Right forelimb (tissue), 1 donor: ENCODE measurements at regions not wholly inside any gene's neighbourhood (a gene's known extent, or its start where the extent isn't known, plus 50 kb on each side); places are given as distances from the start of the nearest gene placed in this dataset.

Experiments used
- DNase-seq: peaks from one replicate; pipeline ENCODE4 v3.0.0-alpha.2; 2018

DNA sequence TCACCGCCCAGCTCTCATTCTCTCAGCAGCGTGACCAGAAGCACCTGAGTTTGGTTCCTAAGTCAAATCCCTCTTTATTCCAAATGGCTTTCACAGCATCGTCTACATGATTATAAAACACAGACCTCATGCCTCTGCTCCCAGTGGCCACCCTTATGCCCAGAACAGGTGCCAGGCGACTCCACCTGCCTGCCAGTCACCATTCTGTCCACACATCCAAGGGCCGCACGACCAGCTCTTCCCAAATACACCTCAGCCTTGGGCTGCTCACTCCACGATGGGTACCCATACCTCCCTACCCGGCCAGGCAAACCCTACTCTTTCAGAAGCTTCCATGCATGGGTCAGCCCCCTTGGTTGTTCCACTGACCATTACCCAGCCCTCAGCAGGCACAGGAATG is 851.6 kb upstream of the SALL3 start:
- no peak for DNase-seq

DNA sequence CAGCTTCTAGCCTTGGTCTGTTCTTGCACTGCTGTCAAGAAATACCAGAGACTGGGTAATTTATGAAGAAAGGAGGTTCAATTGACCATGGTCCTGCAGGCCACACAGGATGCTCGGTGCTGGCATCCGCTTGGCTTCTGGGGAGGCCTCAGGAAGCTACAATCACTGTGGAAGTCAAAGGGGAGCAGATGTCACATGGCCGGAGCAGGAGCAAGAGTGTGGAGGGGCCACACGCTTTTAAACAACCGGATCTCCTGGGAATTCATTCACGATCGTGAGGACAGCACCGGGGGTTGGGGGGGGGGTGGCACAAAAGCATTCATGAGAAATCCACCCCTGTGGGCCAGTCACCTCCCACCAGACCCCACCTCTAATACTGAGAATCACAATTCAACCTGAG is 850.4 kb upstream of the SALL3 start:
- DNase-seq = no peak

DNA sequence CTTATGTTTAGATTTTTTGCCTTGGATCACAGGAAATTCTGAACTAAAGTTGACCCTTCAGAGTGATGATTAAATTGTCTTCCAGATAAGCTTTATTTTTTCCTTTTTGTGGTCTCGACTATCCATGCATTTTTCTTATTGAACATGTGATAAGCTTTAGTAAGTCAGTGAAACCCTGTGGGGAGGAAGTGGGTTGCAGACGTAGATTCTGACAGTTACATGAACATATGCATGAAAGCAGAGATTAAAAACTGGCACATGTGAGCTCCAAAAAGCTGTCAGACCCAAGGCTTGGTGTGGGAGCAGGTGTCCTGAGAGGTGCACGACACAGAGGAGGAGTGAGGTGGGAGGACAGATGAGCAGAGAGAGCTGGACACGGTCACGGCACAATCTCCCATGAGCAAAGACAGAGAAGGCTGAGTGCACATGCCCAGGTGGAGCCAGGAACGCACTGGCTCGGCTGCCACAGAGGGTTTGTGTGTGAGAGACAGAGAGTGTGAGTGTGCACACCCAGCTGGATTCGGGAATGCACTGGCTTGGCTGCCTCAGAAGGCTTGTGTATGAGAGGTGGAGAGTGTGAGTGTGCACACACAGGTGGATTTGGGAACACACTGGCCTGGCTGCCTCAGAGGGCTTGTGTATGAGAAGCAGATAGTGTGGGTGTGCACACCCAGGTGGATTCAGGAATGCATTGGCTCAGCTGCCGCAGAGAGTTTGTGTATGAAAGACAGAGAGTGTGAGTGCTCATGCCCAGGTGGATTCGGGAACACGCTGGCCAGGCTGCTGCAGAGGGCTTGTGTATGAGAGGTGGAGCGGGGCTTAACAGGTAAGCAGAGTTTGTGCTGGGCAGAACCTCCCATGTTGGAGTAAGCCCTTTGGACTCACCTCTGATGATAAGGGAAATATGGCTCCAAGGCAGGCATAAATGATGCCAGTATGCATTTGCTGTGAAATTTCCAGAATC is 849.1 kb upstream of the SALL3 start:
- DNase-seq = no peak

DNA sequence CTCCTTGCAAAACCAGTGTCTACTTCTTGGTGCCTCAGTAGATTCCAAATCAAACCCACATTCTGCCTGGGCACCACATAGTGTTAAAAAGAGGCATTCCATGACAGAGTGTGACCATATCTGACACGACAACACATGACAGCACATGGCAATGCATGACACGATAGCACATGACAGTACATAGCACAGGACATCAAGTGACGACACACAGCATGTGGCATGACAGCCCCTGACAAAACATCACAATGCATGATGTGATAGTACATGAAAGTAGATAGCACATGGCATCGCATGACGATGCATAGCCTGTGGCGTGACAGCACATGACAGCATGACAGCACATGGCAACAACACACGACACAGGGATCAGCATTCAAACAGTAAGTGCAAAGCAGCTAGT is 845.9 kb upstream of the SALL3 start:
- DNase-seq = no peak

DNA sequence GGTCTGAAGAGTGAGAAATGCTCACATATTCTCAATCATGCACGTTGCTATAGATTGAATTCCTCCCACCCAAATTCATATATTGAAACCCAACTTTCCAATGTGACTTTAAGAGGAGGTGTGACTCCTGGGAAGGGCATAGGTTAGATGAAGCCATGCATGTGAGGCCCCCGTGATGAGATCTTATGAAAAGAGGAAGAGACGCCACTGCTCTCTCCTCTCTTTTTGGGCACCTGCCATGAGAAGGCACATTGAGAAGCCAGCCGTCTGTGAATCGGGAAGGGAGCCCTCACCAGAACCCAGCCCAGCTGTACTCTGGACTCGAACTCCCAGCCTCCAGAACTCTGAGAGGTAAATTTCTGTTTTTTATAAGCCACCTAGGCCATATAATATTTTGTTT is 842.6 kb upstream of the SALL3 start:
- no peak for DNase-seq

DNA sequence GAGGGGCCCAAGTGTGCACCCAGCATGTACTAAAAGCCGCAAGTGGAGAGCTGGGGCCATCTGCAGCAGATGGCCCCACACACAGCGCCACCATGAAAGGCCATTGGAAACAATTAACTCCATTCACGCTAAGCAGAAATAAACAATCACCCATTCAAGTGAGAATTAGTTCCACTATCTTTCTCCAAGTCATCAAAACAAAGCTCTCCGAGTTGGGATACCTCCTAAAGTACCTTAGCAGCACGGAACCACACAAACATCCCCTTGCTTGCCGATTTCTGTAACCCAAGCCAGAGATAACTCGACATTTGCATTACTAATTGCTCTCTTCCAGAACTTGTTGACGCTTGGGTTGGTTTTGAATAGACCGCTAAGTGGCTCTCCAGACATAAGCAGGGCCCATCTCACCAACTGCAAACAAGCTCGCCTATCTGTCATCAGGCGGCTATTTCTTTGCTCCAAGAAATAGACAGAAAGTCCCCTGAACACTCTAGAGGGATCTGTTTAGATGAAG is 840.6 kb upstream of the SALL3 start:
- DNase-seq = no peak

DNA sequence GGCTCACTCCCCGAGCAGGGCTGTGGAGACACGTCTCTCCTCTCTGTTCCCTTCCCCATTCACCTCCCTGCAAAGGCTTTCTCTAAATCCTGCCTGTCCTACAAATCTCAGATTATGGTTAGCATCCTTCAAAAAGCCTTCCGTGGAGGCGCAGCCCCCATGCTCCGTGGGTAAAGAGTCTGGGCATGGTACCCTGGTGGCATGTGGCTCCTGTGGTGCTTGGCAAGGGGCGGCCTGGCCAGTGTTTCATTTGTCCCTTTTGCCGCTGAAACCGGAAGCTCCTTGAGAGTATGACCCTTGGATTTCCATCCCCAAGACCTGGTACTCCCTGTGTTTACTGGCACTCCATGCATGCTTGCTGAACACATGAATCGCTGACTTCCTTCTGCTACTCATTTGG is 839.3 kb upstream of the SALL3 start:
- DNase-seq = no peak

DNA sequence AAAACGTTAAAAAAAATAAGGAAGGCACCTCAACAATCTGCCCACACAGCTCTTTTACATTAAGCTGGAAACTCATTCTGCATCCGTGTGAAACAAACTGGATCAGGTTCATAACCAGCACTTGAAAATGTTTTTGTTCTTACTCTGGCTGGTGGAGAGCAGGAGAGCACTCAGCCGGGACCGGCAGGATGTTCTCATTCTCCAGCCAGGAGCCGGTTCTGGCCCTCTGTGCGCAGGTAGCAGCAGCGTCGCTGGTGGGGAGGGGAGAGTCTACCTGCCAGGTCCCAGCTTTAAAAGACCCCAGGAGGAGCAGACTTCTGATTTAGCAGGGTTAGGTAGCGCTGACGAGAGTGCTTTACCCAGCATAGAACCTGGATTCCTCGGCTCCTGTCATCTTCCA is 834.9 kb upstream of the SALL3 start:
- no peak for DNase-seq

DNA sequence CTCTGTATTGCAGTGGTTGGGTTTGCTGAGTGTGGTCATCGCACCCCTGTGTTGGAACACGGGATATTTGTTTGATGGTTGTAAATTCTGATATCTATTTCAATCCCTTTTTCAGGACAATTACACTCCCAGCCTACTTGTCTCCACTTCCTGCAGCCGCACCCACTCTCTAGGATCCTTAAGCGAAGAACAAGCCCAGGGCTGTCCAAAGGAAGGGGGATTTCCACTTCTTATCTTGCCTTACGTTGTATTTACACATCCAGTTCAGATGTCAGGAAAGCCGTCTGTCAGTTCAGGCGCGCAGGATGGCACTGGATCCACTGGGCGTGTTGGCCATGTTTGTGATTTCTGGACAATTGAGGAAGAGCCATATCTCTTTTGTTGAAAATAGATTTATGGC is 834.5 kb upstream of the SALL3 start:
- no peak for DNase-seq

DNA sequence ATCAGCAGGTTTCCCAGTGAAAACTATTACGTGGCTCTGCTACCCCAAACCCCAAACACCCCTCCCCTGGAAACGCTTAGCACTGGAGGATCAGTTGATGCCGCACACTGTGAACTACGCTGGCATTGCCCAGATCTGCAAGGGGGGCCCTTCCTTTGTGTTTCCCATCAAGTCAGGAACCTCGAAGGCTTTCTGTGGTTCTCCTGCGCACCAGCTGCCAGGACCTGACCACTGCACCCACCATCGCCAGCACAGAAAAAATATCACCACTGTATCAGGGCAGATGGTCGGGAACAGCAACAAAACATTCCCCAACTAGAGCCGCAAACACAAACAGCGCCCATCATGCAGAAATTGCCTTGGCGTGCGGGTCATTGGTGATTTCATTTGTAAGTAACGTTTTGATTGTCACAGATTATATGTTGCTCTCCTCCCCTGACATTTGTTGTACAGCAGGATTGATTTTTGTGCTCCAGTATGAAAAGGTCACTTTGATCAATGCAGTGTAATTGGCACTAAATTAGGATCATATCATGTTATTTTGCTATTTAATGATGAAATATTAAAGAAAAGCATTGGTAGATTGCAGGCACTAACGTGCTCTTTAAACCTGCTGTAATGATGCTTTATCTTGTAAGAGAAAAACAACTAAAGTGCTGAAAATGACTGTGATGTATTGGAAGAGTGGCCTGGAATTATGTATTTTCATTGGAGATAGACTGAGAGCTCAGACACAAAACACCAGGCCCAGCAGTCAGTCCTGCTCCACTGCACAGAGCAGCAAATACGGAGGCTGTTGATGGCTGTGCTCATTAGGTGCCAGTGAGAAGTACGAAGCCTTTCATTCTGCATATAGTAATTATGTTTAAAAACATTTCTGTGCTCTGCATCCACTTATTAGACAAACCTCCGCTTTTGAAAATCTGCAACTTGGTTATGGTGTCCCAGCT is 833.2 kb upstream of the SALL3 start:
- no peak for DNase-seq

DNA sequence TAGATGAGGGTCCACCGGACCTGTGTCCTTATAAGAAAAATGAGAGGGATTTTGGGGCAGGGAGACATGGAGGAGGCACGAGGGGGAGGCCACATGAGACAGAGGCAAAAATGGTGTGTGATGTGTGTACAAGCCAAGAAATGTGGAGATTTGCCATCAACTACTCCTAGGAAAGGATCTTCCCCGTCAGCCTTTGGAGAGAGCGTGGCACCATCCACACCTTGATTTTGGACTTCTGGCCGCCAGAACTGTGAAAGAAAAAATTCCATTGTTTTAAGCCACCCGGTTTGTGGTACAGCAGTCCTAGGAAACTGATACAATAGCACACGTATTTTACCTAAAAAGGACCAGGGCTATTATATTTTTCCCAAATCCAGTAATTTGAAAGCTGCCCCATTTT is 829.0 kb upstream of the SALL3 start:
- DNase-seq = no peak

DNA sequence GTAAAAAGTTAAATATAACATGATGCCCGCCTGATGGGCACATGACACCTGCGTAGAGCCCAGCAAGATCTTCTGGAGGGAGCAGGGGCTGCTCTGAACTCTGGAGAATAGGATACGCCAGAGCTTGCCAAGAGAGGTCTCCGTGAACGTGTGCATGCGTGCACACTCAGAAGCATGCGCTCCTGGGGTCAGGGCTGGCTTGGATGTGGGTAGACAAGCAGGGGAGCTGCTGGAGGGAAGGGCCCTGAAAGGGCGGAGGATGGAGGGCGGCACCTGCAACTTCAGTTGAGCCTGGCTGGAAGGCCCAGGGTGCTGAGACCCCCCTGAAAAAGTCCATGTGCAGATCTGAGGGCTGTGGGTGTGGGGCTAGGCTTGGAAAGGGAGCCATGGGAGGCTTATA is 828.4 kb upstream of the SALL3 start:
- no peak for DNase-seq

DNA sequence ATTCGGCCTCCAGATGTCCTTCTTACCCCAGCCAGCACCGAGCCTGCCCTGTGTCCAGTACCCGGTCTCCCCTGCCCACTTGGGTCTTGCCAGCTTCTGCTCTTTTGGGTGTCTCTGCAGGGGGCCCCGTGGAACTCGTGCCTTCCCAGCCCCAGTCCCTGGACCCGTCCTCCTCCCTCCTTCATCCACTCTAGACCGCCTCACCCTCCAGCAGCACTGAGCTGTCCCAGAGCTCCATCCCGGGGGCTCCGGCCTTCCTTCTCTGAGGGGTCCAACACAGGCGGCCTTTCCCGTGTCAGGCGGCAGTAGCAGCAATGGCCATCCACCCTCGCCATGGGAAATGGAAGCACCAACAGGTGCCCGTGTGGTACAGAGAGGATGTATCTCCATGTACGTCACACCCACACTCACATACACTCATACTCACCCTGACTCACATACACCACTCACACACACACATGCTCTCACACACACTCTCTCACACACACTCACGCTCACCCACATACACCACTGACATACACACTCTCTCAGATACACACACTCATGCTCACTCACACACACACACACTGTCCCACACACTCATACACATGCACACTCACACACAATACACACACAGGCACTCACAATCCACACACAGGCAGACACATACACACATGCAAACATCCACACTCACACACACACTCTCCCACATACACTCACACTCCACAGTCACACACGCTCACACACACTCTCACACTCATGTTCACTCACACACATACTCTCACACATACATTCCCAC is 827.5 kb upstream of the SALL3 start:
- DNase-seq = no peak

DNA sequence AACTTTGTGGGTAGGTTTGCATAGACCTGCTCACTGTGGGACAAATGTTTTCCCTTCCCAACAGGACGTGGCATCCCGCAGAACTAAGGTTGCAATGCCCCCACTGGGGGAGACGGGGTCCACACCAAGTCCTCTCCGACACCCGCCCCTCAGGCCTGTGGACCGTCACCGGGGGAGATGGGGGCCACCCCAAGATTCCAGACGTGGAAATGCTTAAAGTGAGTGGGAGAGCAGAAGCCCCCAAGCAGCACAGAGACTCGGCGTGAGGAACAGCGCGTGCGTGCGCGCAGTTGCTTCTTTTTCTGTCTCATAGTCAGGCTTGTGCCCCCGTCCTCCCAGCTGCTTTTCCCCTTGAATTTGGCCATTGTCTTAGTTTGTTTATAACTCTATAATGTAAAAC is 826.3 kb upstream of the SALL3 start:
- no peak for DNase-seq

DNA sequence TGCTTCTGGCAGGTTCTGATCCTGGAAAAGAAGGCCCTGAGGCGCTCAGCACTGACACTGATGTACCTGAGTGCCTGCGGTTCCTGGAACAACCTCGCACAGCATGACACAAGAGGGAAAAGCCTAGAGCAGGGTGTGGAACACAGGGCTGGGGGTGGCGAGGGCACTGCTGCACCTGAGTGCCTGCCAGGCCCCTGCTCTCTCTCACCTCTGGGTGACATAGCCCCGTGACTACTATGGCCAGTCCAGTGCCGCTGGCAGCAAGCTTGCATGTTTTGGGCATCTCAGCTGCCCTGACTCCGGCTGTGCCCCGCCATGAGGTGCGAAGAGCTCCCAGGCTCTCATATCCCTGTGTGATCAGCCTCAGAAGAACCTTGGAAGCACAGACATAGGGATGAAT is 825.2 kb upstream of the SALL3 start:
- DNase-seq = no peak

DNA sequence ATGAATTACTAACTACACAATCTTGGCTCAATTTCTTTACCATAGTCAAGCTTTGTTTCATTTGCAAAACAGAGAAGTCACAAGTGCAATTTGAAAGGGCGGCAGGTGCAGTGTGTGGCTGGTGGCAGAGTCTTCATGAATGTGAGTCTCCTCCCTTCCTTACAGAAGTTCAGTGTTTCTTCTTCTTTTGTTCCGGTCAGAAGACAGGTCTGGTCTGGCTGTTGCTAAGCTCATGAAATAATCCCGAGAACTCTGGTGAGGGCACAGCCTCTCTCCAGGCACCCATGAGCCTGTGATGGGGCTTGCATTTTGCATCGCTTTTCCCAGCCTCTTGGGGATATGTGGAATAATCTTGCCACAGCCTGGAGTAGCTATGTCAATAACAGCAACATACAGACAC is 824.8 kb upstream of the SALL3 start:
- DNase-seq = no peak

DNA sequence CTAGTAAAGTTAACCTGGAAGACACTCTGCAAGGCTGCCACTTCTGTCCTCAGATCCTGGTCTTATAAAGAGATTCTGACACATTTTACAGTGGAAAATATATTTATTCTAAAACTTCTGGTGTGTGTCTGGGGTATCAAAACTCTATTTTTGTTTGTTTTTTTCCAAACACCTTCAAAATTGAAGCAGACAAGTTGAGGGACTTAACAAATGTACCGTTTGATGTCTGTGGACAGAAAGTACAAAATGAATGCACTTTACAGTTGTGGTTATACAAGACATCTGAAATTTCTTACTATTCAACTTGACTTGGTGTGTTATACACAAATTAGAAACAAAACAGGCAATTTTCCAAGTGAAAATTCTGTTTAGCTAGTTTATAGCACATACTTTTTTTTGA is 823.2 kb upstream of the SALL3 start:
- no peak for DNase-seq

DNA sequence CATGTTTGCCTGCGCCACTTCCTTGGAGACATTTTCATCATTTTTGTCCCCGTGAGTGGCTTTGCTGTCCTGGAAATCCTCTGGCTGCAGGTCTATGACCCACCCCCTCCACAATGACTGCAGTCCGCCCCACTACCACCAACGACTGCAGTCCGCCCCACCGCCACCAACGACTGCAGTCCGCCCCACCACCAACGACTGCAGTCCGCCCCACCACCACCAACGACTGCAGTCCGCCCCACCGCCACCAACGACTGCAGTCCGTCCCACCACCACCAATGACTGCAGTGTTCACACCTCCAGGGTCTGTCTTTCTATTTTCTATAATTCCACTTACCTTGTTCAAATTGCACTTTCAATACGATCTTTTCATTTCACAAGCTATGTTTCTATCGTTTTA is 820.7 kb upstream of the SALL3 start:
- no peak for DNase-seq

DNA sequence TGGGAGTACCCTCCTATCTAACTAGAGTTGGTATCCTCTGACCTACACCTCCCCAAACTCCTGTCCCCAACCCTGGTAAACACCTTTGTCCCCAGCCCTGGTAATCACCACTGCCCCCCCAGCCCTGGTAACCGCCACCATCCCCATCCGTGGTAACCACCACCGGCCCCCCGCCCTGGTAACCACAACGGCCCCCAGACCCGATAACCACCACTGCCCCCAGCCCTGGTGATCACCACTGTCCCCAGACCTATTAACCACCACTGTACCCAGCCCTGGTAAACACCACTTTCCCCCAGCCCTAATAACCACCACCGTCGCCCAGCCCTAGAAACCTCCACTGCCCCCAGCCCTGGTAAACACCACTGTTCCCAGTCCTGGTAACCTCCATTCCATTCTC is 820.2 kb upstream of the SALL3 start:
- DNase-seq = no peak

DNA sequence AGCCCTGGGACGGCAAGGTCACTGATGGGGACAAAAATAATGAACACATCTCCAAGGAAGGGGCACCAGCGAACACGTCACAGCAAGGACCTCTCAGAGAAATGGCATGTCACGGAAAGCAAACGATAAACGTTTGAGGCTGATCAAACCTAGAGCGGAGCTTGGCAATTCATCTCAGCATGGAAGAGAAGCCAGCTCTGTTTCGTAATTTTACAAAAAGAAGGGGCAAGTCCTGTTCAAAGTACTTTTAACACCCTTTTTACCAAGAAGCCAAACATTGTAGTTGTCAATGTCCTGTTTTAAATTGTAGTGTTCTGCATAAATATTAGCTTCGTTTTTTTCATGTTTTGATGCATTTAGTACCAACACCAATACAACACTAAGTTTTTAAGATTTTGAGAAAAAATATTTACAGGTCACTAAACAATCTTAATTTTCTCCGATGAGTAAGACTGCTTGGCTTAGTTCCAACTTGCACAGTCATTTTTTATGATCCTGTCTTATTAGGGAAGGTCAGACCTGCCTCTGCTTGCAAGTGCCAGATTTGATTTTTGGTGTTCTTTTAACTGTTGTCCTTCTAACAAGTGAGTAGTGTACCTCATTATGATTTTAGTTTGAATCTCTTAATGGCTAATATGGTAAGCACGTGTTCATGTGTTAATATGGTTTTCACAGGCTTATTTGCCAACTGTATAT is 818.5 kb upstream of the SALL3 start:
- no peak for DNase-seq

DNA sequence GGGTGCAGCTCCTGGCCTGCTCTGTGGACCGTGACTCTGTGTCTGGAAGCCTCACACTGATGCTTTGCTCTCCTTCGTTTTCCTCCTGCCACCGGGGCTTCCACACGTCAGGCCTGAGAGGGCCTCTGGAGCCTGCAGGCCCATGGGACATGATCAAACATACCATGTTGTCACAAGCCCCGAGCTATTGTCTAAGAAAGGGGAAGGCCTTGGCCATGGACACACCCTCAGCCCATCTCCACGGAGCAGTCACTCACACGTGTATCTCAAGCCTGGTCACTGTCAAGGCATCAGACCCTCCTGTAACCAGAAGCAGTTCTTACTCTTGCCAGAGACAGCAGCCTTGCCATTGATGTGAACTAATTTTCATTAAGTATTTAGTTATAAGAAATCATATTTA is 814.1 kb upstream of the SALL3 start:
- no peak for DNase-seq

DNA sequence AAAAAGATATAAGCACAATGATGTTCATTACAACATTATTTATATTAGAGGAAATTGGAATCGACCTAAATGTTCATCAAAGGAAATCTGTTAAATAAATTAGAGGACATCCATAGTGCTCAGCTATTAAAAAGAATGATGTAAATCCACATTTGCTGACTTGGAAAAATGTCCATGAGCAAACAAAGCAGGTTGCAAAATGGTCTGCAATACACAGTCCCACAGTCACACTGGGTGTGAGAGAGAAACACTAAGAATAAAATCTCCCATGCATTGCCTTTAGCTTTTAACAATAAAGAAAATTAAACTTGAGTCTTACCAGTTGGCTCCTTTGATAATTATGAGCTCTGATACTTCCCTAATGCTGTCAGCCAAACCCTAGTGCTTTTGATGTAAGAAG is 811.1 kb upstream of the SALL3 start:
- no peak for DNase-seq
